HCT116 (cell line): ENCODE measurements at regions not wholly inside any gene's neighbourhood (a gene's known extent, or its start where the extent isn't known, plus 50 kb on each side); places are given as distances from the start of the nearest gene placed in this dataset.

Experiments
- ATAC-seq: fragments of 200-7000 bp; cut with Tn5 transposase; 2 replicates; pipeline ENCODE4 v1.9.1; 2020; ENCODE audit warnings: mild to moderate bottlenecking, moderate library complexity
- BruUV-seq: library from RNA; stranded (reverse); fragments of 400-500 nt; replicated peaks from 2 replicates; lab custom pipeline; 2021; lab: Mats Ljungman, UMichigan
- CTCF ChIA-PET: fragments of 300-600 bp; sonication (Branson Sonifier 250); formaldehyde crosslinking; loops from one replicate; lab custom pipeline; 2021; ENCODE audit warnings: antibody characterized with exemption; lab: Charles Lee
- POLR2A ChIA-PET: fragments of 300-600, 350-600 bp; sonication (Branson Sonifier 250); formaldehyde crosslinking; loops from one replicate; lab custom pipeline; 2021; ENCODE audit warnings: antibody characterized with exemption; lab: Charles Lee
- RAD21 ChIA-PET, 2 experiments: fragments of 300-600 bp; sonication (Branson Sonifier 250); formaldehyde crosslinking; loops; one replicate each; lab custom pipeline; 2023; ENCODE audit warnings: low total read pairs in 2 of 2; ENCODE audit not compliant: uncharacterized antibody in 2 of 2, unreplicated experiment in 2 of 2, low non-redundant PET in 1 of 2; lab: Charles Lee
- DNase-seq: peaks from one replicate; pipeline ENCODE4 v3.0.0-alpha.2; 2010; ENCODE audit warnings: low read depth, low spot score
- H2AFZ ChIP-seq: fragments of 200-600 bp; shearing (Covaris generic), sonication (generic); 2 replicates; pipeline ENCODE4 v1.6.1; 2017; ENCODE audit warnings: low read depth, mixed run types, mixed read lengths, antibody characterized with exemption, low read length; ENCODE audit not compliant: poor library complexity, severe bottlenecking
- H3K27ac ChIP-seq: 2 replicates; pipeline ENCODE4 v1.5.1; 2012; ENCODE audit warnings: low read depth, low read length
- H3K27me3 ChIP-seq: fragments of 200-600 bp; sonication (generic); 2 replicates; pipeline ENCODE4 v1.6.1; 2016; ENCODE audit warnings: mixed run types, low read length, mixed read lengths; ENCODE audit not compliant: insufficient read depth
- H3K36me3 ChIP-seq, 2 experiments: fragments of 200-500 bp in 1 of 2; fragments of 200-600 bp in 1 of 2; sonication (Bioruptor generic) in 1 of 2; sonication (generic) in 1 of 2; 2 replicates each; pipeline versions ENCODE4 v1.5.1 to v1.6.1; 2014 to 2016; ENCODE audit warnings: low read length in 2 of 2, inconsistent platforms in 1 of 2, mixed read lengths in 1 of 2, mixed run types in 1 of 2; ENCODE audit not compliant: insufficient read depth in 2 of 2, control insufficient read depth in 1 of 2
- H3K4me1 ChIP-seq, 2 experiments: fragments of 200-600 bp in 1 of 2; sonication (generic) in 1 of 2; 2 replicates each; pipeline versions ENCODE4 v1.5.1 to v1.6.1; 2012 to 2017; ENCODE audit warnings: low read length in 2 of 2, inconsistent platforms in 1 of 2, mild to moderate bottlenecking in 1 of 2, mixed read lengths in 1 of 2, mixed run types in 1 of 2, moderate library complexity in 1 of 2; ENCODE audit not compliant: insufficient read depth in 2 of 2, control insufficient read depth in 1 of 2
- H3K4me2 ChIP-seq: fragments of 200-600 bp; sonication (generic); 2 replicates; pipeline ENCODE4 v1.6.1; 2017; ENCODE audit warnings: mixed run types, low read length, mixed read lengths
- H3K4me3 ChIP-seq, 2 experiments: fragments of 200-600 bp in 1 of 2; sonication (generic) in 1 of 2; replicated peaks in 1 of 2; 2 replicates each; pipeline ENCODE4 v1.5.1; 2011 to 2016; ENCODE audit warnings: low read length in 2 of 2, control low read depth in 1 of 2, low read depth in 1 of 2, mild to moderate bottlenecking in 1 of 2, mixed read lengths in 1 of 2, mixed run types in 1 of 2
- H3K79me2 ChIP-seq: fragments of 200-600 bp; sonication (generic); 2 replicates; pipeline ENCODE4 v1.6.1; 2017; ENCODE audit warnings: mild to moderate bottlenecking, mixed run types, low read length, moderate library complexity, mixed read lengths; ENCODE audit not compliant: insufficient read depth
- H3K9ac ChIP-seq: fragments of 200-600 bp; sonication (generic); 2 replicates; pipeline ENCODE4 v1.6.1; 2016; ENCODE audit warnings: low read length, mixed read lengths
- H3K9me2 ChIP-seq: fragments of 200-600 bp; sonication (generic), shearing (Covaris generic); 2 replicates; pipeline ENCODE4 v1.6.1; 2017; ENCODE audit warnings: mixed run types, mild to moderate bottlenecking, moderate library complexity; ENCODE audit not compliant: insufficient read depth
- H3K9me3 ChIP-seq, 2 experiments: fragments of 200-500 bp in 1 of 2; fragments of 200-600 bp in 1 of 2; sonication (Bioruptor generic) in 1 of 2; sonication (generic) in 1 of 2; 2 replicates each; pipeline ENCODE4 v1.6.1; 2014 to 2017; ENCODE audit warnings: low read length in 2 of 2, mixed read lengths in 2 of 2, inconsistent platforms in 1 of 2, low read depth in 1 of 2, mild to moderate bottlenecking in 1 of 2, mixed run types in 1 of 2, moderate library complexity in 1 of 2; ENCODE audit not compliant: control insufficient read depth in 1 of 2, insufficient read depth in 1 of 2
- H4K20me1 ChIP-seq: fragments of 200-600 bp; sonication (generic), shearing (Covaris generic); 2 replicates; pipeline ENCODE4 v1.6.1; 2017; ENCODE audit warnings: mixed run types, mild to moderate bottlenecking, moderate library complexity; ENCODE audit not compliant: insufficient read depth
- ATF3 ChIP-seq: IDR thresholded peaks from 2 replicates; pipeline ENCODE4 v1.6.1; 2012
- CBX3 ChIP-seq: IDR thresholded peaks from 2 replicates; pipeline ENCODE4 v1.6.1; 2012; ENCODE audit warnings: low read depth
- CTCF ChIP-seq, 3 experiments: fragments of 200-600 bp in 1 of 3; sonication (generic) in 1 of 3; IDR thresholded peaks in 2 of 3; conservative IDR thresholded peaks in 1 of 3; 2 replicates each; pipeline ENCODE4 v1.5.1; 2012 to 2017; ENCODE audit warnings: low read depth in 2 of 3, low read length in 2 of 3, antibody characterized with exemption in 1 of 3, borderline replicate concordance in 1 of 3, control low read depth in 1 of 3, mild to moderate bottlenecking in 1 of 3, mixed read lengths in 1 of 3, mixed run types in 1 of 3, moderate library complexity in 1 of 3; ENCODE audit not compliant: insufficient read depth in 1 of 3
- EGR1 ChIP-seq: IDR thresholded peaks from 2 replicates; pipeline ENCODE4 v1.6.1; 2012; ENCODE audit warnings: low read depth
- EZH2 ChIP-seq: fragments of 200-600 bp; sonication (generic); IDR thresholded peaks from 2 replicates; pipeline ENCODE4 v1.6.1; 2017; ENCODE audit warnings: antibody characterized with exemption, mixed run types
- EZH2phosphoT487 ChIP-seq: fragments of 200-600 bp; IDR thresholded peaks from 2 replicates; pipeline ENCODE4 v1.6.1; 2018; ENCODE audit warnings: antibody characterized with exemption, borderline replicate concordance
- FOSL1 ChIP-seq: IDR thresholded peaks from 2 replicates; pipeline ENCODE4 v1.6.1; 2012; ENCODE audit warnings: low read depth
- JUND ChIP-seq: IDR thresholded peaks from 2 replicates; pipeline ENCODE4 v1.6.1; 2012
- MAX ChIP-seq: IDR thresholded peaks from 2 replicates; pipeline ENCODE4 v1.6.1; 2012
- POLR2A ChIP-seq: IDR thresholded peaks from 2 replicates; pipeline ENCODE4 v1.7.0; 2011; ENCODE audit warnings: borderline replicate concordance; ENCODE audit not compliant: insufficient read depth, insufficient read length; ENCODE audit errors: extremely low read depth
- POLR2AphosphoS5 ChIP-seq: IDR thresholded peaks from 2 replicates; pipeline ENCODE4 v1.6.1; 2011; ENCODE audit warnings: mild to moderate bottlenecking, low read depth, low read length, moderate library complexity
- RAD21 ChIP-seq: IDR thresholded peaks from 2 replicates; pipeline ENCODE4 v1.6.1; 2012; ENCODE audit warnings: low read depth, mild to moderate bottlenecking
- REST ChIP-seq: IDR thresholded peaks from 2 replicates; pipeline ENCODE4 v1.6.1; 2012; ENCODE audit warnings: low read depth
- SIN3A ChIP-seq: IDR thresholded peaks from 2 replicates; pipeline ENCODE4 v1.6.1; 2012; ENCODE audit warnings: low read depth
- SP1 ChIP-seq: IDR thresholded peaks from 2 replicates; pipeline ENCODE4 v1.6.1; 2012; ENCODE audit warnings: low read depth
- SRF ChIP-seq: IDR thresholded peaks from 2 replicates; pipeline ENCODE4 v1.6.1; 2012; ENCODE audit warnings: low read depth
- TCF7L2 ChIP-seq: IDR thresholded peaks from 2 replicates; pipeline ENCODE4 v1.7.0; 2011; ENCODE audit warnings: borderline replicate concordance, inconsistent platforms; ENCODE audit not compliant: insufficient read depth, insufficient read length; ENCODE audit errors: extremely low read depth
- YY1 ChIP-seq: IDR thresholded peaks from 2 replicates; pipeline ENCODE4 v1.6.1; 2011; ENCODE audit warnings: low read length, low read depth, moderate library complexity, mild to moderate bottlenecking; ENCODE audit not compliant: insufficient replicate concordance; ENCODE audit errors: extremely low read depth
- ZBTB33 ChIP-seq: IDR thresholded peaks from 2 replicates; pipeline ENCODE4 v1.6.1; 2011; ENCODE audit warnings: mild to moderate bottlenecking, low read length, moderate library complexity; ENCODE audit not compliant: insufficient replicate concordance; ENCODE audit errors: extremely low read depth
- intact Hi-C: fragments of 100-400 bp; cut with micrococcal nuclease; formaldehyde crosslinking; loops from 2 replicates; pipeline ENCODE4 v1.10.0; 2022

- POLR2A ChIA-PET: no interaction called here
- intact Hi-C loops: no loop called here
Measured at GRCh38 chr11:116051494-116051893, 547.3 kb upstream of the CADM1 start.

More at GRCh38 chr11:116051494-116051893, 547.3 kb upstream of the CADM1 start:
- DNase-seq (no peak), ATAC-seq (no peak)
- CTCF ChIA-PET: no interaction called here
- no peak overlapping the region for H3K27ac ChIP-seq
- H3K4me1 ChIP-seq: no peaks in the 10 kb centered on the region
- no peak overlapping the region for H3K4me2 ChIP-seq
- no peak overlapping the region for H3K9ac ChIP-seq
- H2AFZ ChIP-seq: no peak overlapping the region
- H3K36me3 ChIP-seq: no peaks in the 10 kb centered on the region
- H3K4me3 ChIP-seq: no peak overlapping the region
- H3K79me2 ChIP-seq: no peaks in the 10 kb centered on the region
- H3K9me2 ChIP-seq: no peaks in the 10 kb centered on the region
- H4K20me1 ChIP-seq: no peaks in the 10 kb centered on the region
- H3K27me3 ChIP-seq: peaks cover 6% of the 10 kb centered on the region; the same call in 1 of the 2 replicates
- H3K9me3 ChIP-seq: no peaks in the 10 kb centered on the region
- BruUV-seq: no TSS peak
- RAD21 ChIA-PET: no interaction called here
- TF ChIP-seq POLR2A (no peak), EZH2phosphoT487 (no peak), MAX (no peak), POLR2AphosphoS5 (no peak), YY1 (no peak), SIN3A (no peak), RAD21 (no peak), CTCF (IDR thresholded peaks at IDR 0.05 in 2 of 3, conservative IDR thresholded peaks at IDR 0.05 in 1 of 3; ENCODE audit: borderline replicate concordance in 1 of 3, insufficient read depth in 1 of 3, low read depth in 2 of 3, low read length in 2 of 3) (no peak), EZH2 (no peak), JUND (no peak), ZBTB33 (no peak), SRF (no peak), ATF3 (no peak), CBX3 (no peak), REST (no peak), EGR1 (no peak), SP1 (no peak), TCF7L2 (no peak), FOSL1 (no peak)
